ENCODE measurements at regions not wholly inside any gene's neighbourhood (a gene's known extent, or its start where the extent isn't known, plus 50 kb on each side); places are given as distances from the start of the nearest gene placed in this dataset.

DNA sequence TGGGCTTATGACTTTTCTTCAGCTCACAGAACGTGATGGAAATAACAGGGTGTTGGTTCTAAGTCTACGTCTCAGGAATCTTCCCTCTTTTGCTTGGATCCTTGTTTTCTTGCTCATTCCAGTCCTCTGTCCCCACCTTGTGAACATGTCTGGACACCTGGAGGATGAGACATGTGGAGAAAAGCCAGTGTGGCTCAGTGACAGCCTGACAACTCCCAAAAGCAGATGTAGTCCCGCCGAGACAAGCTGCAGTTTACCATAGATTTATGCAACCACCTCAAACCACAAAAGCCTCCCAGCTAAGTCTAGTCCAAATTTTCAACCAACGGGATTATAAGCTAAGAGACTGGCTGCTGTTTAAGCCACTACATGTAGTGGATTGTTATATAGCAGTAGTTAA is 476.1 kb downstream of the SH2D4B start:
- ChIA-PET CTCF (no interaction called here), POLR2A (no interaction called here)
- no peaks in the 10 kb centered on the region for H3K36me3 ChIP-seq (ENCODE audit: control insufficient read depth, insufficient read depth, low read length)
- no peak overlapping the region for H3K4me3 ChIP-seq (ENCODE audit: low read depth in 2 of 2, low read length in 2 of 2)
- no peak for ATAC-seq
- in situ Hi-C loops (cut with HindIII; ENCODE audit: low pct_unique_long_range_greater_than_20kb, low sequenced_read_pairs) = no loop called here
- no peaks in the 10 kb centered on the region for H3K4me1 ChIP-seq (ENCODE audit: control insufficient read depth, insufficient read depth, low read length)
- intact Hi-C loops (cut with micrococcal nuclease; ENCODE audit: unreplicated experiment) = no loop called here
- H3K9me3 ChIP-seq (ENCODE audit: control insufficient read depth, insufficient read depth, low read depth, low read length) = no peaks in the 10 kb centered on the region
- TF ChIP-seq SIN3A (IDR thresholded peaks at IDR 0.05; ENCODE audit: borderline replicate concordance, insufficient read depth, low read depth, low read length) = no peak
- TF ChIP-seq POLR2AphosphoS5 (IDR thresholded peaks at IDR 0.05; ENCODE audit: low read depth, low read length) = no peak
- TF ChIP-seq, protein P1, sequence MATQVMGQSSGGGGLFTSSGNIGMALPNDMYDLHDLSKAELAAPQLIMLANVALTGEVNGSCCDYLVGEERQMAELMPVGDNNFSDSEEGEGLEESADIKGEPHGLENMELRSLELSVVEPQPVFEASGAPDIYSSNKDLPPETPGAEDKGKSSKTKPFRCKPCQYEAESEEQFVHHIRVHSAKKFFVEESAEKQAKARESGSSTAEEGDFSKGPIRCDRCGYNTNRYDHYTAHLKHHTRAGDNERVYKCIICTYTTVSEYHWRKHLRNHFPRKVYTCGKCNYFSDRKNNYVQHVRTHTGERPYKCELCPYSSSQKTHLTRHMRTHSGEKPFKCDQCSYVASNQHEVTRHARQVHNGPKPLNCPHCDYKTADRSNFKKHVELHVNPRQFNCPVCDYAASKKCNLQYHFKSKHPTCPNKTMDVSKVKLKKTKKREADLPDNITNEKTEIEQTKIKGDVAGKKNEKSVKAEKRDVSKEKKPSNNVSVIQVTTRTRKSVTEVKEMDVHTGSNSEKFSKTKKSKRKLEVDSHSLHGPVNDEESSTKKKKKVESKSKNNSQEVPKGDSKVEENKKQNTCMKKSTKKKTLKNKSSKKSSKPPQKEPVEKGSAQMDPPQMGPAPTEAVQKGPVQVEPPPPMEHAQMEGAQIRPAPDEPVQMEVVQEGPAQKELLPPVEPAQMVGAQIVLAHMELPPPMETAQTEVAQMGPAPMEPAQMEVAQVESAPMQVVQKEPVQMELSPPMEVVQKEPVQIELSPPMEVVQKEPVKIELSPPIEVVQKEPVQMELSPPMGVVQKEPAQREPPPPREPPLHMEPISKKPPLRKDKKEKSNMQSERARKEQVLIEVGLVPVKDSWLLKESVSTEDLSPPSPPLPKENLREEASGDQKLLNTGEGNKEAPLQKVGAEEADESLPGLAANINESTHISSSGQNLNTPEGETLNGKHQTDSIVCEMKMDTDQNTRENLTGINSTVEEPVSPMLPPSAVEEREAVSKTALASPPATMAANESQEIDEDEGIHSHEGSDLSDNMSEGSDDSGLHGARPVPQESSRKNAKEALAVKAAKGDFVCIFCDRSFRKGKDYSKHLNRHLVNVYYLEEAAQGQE (IDR thresholded peaks at IDR 0.05; ENCODE audit: insufficient read depth in 1 of 2, low read depth in 2 of 2, low read length in 1 of 2) = no peak
- TF ChIP-seq, protein P2, sequence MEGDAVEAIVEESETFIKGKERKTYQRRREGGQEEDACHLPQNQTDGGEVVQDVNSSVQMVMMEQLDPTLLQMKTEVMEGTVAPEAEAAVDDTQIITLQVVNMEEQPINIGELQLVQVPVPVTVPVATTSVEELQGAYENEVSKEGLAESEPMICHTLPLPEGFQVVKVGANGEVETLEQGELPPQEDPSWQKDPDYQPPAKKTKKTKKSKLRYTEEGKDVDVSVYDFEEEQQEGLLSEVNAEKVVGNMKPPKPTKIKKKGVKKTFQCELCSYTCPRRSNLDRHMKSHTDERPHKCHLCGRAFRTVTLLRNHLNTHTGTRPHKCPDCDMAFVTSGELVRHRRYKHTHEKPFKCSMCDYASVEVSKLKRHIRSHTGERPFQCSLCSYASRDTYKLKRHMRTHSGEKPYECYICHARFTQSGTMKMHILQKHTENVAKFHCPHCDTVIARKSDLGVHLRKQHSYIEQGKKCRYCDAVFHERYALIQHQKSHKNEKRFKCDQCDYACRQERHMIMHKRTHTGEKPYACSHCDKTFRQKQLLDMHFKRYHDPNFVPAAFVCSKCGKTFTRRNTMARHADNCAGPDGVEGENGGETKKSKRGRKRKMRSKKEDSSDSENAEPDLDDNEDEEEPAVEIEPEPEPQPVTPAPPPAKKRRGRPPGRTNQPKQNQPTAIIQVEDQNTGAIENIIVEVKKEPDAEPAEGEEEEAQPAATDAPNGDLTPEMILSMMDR (IDR thresholded peaks at IDR 0.05) = no peak
- TF ChIP-seq TCF7L2 (IDR thresholded peaks at IDR 0.05; ENCODE audit: low read depth, low read length) = no peak
- BruUV-seq (replicated peaks) = no TSS peak
- H3K27me3 ChIP-seq (ENCODE audit: control insufficient read depth, insufficient read depth, low read length) = no peaks in the 10 kb centered on the region
- no peak for DNase-seq (ENCODE audit: low read depth, low spot score)
- no peak overlapping the region for H3K27ac ChIP-seq (ENCODE audit: low read length)

DNA sequence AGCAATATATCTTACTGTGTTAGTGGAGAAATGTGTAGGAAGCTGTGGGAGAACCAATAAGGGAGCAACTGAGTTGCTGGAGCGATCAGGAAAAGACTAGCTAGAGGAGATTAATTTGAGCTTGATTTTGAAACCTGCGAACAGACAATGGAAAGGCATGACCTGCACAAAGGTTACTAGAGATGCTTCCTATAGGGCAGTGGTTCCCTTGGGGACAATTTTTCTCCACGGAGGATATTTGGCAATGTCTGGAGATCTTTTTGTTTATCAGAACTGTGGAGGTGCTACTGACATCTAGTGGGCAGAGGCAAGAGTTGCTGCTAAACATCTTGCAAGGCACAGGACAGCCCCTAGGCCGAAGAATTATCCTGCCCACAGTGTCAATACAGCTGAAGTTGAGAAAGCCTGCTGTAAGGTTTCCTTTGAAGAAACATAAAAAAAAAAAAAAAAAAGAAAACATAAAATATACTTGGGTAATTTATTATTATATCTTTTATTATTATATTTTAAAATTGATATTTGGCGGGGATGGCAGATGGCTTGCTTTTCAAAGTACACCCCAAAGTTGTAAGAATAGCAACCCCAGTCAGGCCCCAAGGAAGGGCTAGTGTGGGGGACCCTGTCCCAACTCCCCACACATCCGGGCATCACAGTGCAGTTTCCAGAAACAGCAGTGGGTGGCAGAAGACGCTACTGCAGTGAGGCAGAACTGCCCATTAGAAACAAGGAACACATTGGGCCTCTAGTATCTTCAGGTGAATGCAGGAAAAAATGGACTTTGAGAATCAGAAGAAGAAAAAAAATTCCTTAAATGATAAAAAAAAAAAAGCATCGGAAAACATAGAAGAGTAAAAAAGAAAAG is 481.6 kb downstream of the SH2D4B start:
- DNase-seq (ENCODE audit: low read depth, low spot score) = peak; percentile 25
- ChIA-PET POLR2A (no interaction called here), CTCF (interaction anchor here (0.6 to 1.8 kb wide), 2 partner anchors 23 to 356 kb away, joined by 3 to 6 read pairs; no protein-coding TSS in a partner anchor)
- Histone ChIP-seq H3K4me3 (ENCODE audit: low read depth in 2 of 2, low read length in 2 of 2) (no peak overlapping the region), H3K27ac (ENCODE audit: low read length) (no peak overlapping the region), H3K27me3 (ENCODE audit: control insufficient read depth, insufficient read depth, low read length) (no peaks in the 10 kb centered on the region), H3K4me1 (ENCODE audit: control insufficient read depth, insufficient read depth, low read length) (no peaks in the 10 kb centered on the region), H3K9me3 (ENCODE audit: control insufficient read depth, insufficient read depth, low read depth, low read length) (no peaks in the 10 kb centered on the region), H3K36me3 (ENCODE audit: control insufficient read depth, insufficient read depth, low read length) (no peaks in the 10 kb centered on the region)
- peak; percentile 86 for ATAC-seq
- no TSS peak for BruUV-seq (replicated peaks)
- in situ Hi-C loops (cut with HindIII; ENCODE audit: low pct_unique_long_range_greater_than_20kb, low sequenced_read_pairs) (no loop called here), intact Hi-C loops (cut with micrococcal nuclease; ENCODE audit: unreplicated experiment) (loop anchor here (2.0 kb wide), 1 partner anchor 320 kb away; no protein-coding TSS in a partner anchor)
- TF ChIP-seq, protein P1 (IDR thresholded peaks at IDR 0.05; ENCODE audit: insufficient read depth in 1 of 2, low read depth in 2 of 2, low read length in 1 of 2) = no peak
- TF ChIP-seq, protein P2 (IDR thresholded peaks at IDR 0.05) = peak; percentile 87
- TF ChIP-seq SIN3A (IDR thresholded peaks at IDR 0.05; ENCODE audit: borderline replicate concordance, insufficient read depth, low read depth, low read length) (no peak), POLR2AphosphoS5 (IDR thresholded peaks at IDR 0.05; ENCODE audit: low read depth, low read length) (no peak)

Measured in Panc1 (cell line).